ENCODE measurements at regions not wholly inside any gene's neighbourhood (a gene's known extent, or its start where the extent isn't known, plus 50 kb on each side); places are given as distances from the start of the nearest gene placed in this dataset.

GRCh38 chr11:80383655-80384054 is 942.8 kb upstream of the TENM4 start:
- TF ChIP-seq CTCF (conservative IDR thresholded peaks at IDR 0.05; ENCODE audit: low read length) (no peak), EZH2phosphoT487 (IDR thresholded peaks at IDR 0.05; ENCODE audit: borderline replicate concordance, low read depth, low read length) (no peak)
